HepG2 (cell line): ENCODE measurements at regions not wholly inside any gene's neighbourhood (a gene's known extent, or its start where the extent isn't known, plus 50 kb on each side); places are given as distances from the start of the nearest gene placed in this dataset.
"Not testable (repeated sequence)": the region's sequence is repeated elsewhere in the genome, so short reads cannot be mapped to it uniquely, and the experiment has no call there.

Source experiments
- ATF2 ChIP-seq: sonication (generic); formaldehyde crosslinking; IDR thresholded peaks from 2 replicates; pipeline ENCODE4 v1.4.0; 2020; ENCODE audit warnings: missing genetic modification reagents
- CEBPB ChIP-seq: IDR thresholded peaks from 2 replicates; pipeline ENCODE4 v1.6.1; 2011; ENCODE audit warnings: low read depth, low read length, improper control_type of control experiment, borderline replicate concordance
- CTCF ChIP-seq: sonication (generic); formaldehyde crosslinking; IDR thresholded peaks from 2 replicates; pipeline ENCODE4 v1.5.0; 2020; ENCODE audit warnings: mild to moderate bottlenecking, missing genetic modification reagents, moderate library complexity
- MXI1 ChIP-seq: IDR thresholded peaks from 3 replicates; pipeline ENCODE4 v1.6.1; 2012; ENCODE audit warnings: low read depth, low read length, inconsistent platforms, borderline replicate concordance
- PCBP1 ChIP-seq: fragments of 200-400 bp; formaldehyde crosslinking; IDR thresholded peaks from 2 replicates; pipeline ENCODE4 v1.6.1; 2017; ENCODE audit warnings: mild to moderate bottlenecking, low read depth, low read length, borderline replicate concordance
- TFDP1 ChIP-seq: IDR thresholded peaks from 2 replicates; pipeline ENCODE4 v1.6.1; 2016; ENCODE audit warnings: missing compliant biosample characterization, missing genetic modification reagents, borderline replicate concordance

GRCh38 chr21:9823197-9824157 lies 697.9 kb upstream of the TPTE start:
- not testable (repeated sequence) for TF ChIP-seq TFDP1 (CRISPR knock-in tag); CEBPB; CTCF (CRISPR knock-in tag); ATF2 (CRISPR knock-in tag); MXI1; PCBP1
